ENCODE measurements at regions not wholly inside any gene's neighbourhood (a gene's known extent, or its start where the extent isn't known, plus 50 kb on each side); places are given as distances from the start of the nearest gene placed in this dataset.

DNA sequence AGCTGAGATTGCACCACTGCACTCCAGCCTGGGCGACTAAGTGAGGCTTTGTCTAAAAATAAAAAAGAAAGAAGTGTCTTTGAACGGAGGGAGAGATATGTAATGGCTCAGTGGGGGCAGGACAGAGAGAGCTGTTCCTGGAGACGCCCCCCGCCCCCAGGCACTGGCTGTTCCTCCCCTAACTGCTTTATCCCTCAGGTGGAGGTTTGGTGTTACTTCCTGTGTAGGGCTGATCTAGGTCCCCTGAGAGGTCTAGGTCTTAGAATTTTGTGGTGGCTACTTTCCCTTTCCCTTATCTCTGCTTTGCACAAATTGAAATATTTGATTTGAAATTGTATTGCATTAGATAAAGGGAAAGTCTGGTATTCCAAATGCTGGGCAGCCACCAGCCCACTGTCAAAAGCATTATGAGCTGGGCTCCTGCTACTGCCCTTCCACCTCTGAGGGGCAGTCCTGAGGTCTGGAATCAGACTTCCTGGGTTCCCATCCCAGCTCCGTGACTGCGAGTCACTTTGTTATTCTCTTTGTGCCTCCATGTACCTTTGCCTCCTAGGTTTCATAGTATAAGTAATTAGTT lies 134.8 kb upstream of the KIF26B start:
- CTCF ChIA-PET, result interaction anchor here (0.5 to 2.5 kb wide), 3 partner anchors 22 to 259 kb away, joined by 3 to 9 read pairs (median 5); no protein-coding TSS in a partner anchor
- H3K4me1 Mint-ChIP-seq, result peaks cover 9% of the 10 kb centered on the region
- H3K36me3 Mint-ChIP-seq, result peaks cover 7% of the 10 kb centered on the region
- H3K27ac Mint-ChIP-seq, result no peak overlapping the region
- peaks cover 4% of the 10 kb centered on the region for H3K9me3 Mint-ChIP-seq
- POLR2A ChIA-PET, result interaction anchor here (0.6 kb wide), 1 partner anchor 34 kb away, joined by 5 read pairs; no protein-coding TSS in a partner anchor
- no peak overlapping the region for H3K4me3 Mint-ChIP-seq
- H3K27me3 Mint-ChIP-seq (ENCODE audit: low read depth), result no peaks in the 10 kb centered on the region
- no peak; the same call in 1 of the 2 replicates for ATAC-seq
- TF ChIP-seq ZNF671 (CRISPR knock-in tag; IDR thresholded peaks at IDR 0.05) (no peak), ZNF121 (CRISPR knock-in tag; IDR thresholded peaks at IDR 0.05) (no peak), MXD4 (CRISPR knock-in tag; IDR thresholded peaks at IDR 0.05; ENCODE audit: borderline replicate concordance) (no peak), ZNF317 (CRISPR knock-in tag; IDR thresholded peaks at IDR 0.05; ENCODE audit: borderline replicate concordance, low read depth) (no peak), SMAD4 (CRISPR knock-in tag; IDR thresholded peaks at IDR 0.05) (no peak), ZNF138 (CRISPR knock-in tag; conservative IDR thresholded peaks at IDR 0.05) (no peak), NFATC4 (CRISPR knock-in tag; IDR thresholded peaks at IDR 0.05) (no peak), CREM (CRISPR knock-in tag; IDR thresholded peaks at IDR 0.05) (no peak), JUN (CRISPR knock-in tag; IDR thresholded peaks at IDR 0.05) (no peak)
- TF ChIP-seq, protein P1, sequence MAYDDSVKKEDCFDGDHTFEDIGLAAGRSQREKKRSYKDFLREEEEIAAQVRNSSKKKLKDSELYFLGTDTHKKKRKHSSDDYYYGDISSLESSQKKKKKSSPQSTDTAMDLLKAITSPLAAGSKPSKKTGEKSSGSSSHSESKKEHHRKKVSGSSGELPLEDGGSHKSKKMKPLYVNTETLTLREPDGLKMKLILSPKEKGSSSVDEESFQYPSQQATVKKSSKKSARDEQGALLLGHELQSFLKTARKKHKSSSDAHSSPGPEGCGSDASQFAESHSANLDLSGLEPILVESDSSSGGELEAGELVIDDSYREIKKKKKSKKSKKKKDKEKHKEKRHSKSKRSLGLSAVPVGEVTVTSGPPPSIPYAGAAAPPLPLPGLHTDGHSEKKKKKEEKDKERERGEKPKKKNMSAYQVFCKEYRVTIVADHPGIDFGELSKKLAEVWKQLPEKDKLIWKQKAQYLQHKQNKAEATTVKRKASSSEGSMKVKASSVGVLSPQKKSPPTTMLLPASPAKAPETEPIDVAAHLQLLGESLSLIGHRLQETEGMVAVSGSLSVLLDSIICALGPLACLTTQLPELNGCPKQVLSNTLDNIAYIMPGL (CRISPR knock-in tag; IDR thresholded peaks at IDR 0.05), result no peak
- TF ChIP-seq, protein P2, sequence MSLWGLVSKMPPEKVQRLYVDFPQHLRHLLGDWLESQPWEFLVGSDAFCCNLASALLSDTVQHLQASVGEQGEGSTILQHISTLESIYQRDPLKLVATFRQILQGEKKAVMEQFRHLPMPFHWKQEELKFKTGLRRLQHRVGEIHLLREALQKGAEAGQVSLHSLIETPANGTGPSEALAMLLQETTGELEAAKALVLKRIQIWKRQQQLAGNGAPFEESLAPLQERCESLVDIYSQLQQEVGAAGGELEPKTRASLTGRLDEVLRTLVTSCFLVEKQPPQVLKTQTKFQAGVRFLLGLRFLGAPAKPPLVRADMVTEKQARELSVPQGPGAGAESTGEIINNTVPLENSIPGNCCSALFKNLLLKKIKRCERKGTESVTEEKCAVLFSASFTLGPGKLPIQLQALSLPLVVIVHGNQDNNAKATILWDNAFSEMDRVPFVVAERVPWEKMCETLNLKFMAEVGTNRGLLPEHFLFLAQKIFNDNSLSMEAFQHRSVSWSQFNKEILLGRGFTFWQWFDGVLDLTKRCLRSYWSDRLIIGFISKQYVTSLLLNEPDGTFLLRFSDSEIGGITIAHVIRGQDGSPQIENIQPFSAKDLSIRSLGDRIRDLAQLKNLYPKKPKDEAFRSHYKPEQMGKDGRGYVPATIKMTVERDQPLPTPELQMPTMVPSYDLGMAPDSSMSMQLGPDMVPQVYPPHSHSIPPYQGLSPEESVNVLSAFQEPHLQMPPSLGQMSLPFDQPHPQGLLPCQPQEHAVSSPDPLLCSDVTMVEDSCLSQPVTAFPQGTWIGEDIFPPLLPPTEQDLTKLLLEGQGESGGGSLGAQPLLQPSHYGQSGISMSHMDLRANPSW (CRISPR knock-in tag; conservative IDR thresholded peaks at IDR 0.05; ENCODE audit: low read depth), result no peak
- no peak for DNase-seq (ENCODE audit: low spot score)

DNA sequence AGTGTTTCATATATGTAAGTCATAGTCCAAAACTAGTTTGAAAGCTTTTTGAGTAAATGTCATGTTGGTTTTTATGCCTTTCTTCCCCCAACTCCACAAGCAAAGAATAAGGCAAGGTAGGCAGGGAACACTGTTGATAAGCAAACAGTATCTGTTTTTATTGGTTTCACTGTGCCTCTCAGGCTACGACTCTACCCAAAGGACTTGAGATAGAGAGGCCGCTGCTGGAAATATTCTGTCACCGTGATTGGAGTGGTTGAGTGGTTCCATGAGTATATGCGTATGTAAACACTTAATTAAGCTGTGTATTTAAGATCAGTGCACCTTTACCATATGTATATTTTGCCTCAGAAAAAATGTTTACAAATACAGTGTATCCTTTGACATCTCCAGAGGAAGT lies 138.1 kb upstream of the KIF26B start:
- ChIA-PET POLR2A (no interaction called here), CTCF (no interaction called here)

More for the DNA sequence above, 138.1 kb upstream of the KIF26B start:
- H3K4me3 Mint-ChIP-seq, result no peak overlapping the region
- H3K4me1 Mint-ChIP-seq, result peaks cover 14% of the 10 kb centered on the region
- peaks cover 4% of the 10 kb centered on the region for H3K36me3 Mint-ChIP-seq
- no peak for DNase-seq (ENCODE audit: low spot score)
- H3K27me3 Mint-ChIP-seq (ENCODE audit: low read depth), result no peaks in the 10 kb centered on the region
- TF ChIP-seq NR2C2 (CRISPR knock-in tag; IDR thresholded peaks at IDR 0.05), result no peak
- no peak for TF ChIP-seq ELF4 (CRISPR knock-in tag; IDR thresholded peaks at IDR 0.05; ENCODE audit: low read depth)
- TF ChIP-seq, protein P3, sequence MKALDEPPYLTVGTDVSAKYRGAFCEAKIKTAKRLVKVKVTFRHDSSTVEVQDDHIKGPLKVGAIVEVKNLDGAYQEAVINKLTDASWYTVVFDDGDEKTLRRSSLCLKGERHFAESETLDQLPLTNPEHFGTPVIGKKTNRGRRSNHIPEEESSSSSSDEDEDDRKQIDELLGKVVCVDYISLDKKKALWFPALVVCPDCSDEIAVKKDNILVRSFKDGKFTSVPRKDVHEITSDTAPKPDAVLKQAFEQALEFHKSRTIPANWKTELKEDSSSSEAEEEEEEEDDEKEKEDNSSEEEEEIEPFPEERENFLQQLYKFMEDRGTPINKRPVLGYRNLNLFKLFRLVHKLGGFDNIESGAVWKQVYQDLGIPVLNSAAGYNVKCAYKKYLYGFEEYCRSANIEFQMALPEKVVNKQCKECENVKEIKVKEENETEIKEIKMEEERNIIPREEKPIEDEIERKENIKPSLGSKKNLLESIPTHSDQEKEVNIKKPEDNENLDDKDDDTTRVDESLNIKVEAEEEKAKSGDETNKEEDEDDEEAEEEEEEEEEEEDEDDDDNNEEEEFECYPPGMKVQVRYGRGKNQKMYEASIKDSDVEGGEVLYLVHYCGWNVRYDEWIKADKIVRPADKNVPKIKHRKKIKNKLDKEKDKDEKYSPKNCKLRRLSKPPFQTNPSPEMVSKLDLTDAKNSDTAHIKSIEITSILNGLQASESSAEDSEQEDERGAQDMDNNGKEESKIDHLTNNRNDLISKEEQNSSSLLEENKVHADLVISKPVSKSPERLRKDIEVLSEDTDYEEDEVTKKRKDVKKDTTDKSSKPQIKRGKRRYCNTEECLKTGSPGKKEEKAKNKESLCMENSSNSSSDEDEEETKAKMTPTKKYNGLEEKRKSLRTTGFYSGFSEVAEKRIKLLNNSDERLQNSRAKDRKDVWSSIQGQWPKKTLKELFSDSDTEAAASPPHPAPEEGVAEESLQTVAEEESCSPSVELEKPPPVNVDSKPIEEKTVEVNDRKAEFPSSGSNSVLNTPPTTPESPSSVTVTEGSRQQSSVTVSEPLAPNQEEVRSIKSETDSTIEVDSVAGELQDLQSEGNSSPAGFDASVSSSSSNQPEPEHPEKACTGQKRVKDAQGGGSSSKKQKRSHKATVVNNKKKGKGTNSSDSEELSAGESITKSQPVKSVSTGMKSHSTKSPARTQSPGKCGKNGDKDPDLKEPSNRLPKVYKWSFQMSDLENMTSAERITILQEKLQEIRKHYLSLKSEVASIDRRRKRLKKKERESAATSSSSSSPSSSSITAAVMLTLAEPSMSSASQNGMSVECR (CRISPR knock-in tag; IDR thresholded peaks at IDR 0.05; ENCODE audit: borderline replicate concordance), result no peak
- TF ChIP-seq SMAD4 (CRISPR knock-in tag; IDR thresholded peaks at IDR 0.05), result no peak
- no peak for TF ChIP-seq NFATC4 (CRISPR knock-in tag; IDR thresholded peaks at IDR 0.05)
- no peaks in the 10 kb centered on the region; the same call in 1 of the 2 replicates for H3K9me3 Mint-ChIP-seq
- no peak for ATAC-seq
- 0 out of 2 replicates have a peak overlapping the region, but pooled peaks have one; percentile 51 for H3K27ac Mint-ChIP-seq
